ENCODE measurements at regions not wholly inside any gene's neighbourhood (a gene's known extent, or its start where the extent isn't known, plus 50 kb on each side); places are given as distances from the start of the nearest gene placed in this dataset.

GRCh38 chr14:56449670-56450213 is 129.9 kb upstream of the TMEM260 start:
- no CpG with 5 or more reads among the region's 2 CpGs for WGBS, 2 experiments (ENCODE audit: extremely low coverage in 2 of 2, insufficient read length in 1 of 2)
- dilution Hi-C loops (cut with HindIII; ENCODE audit: low sequenced_read_pairs, unreplicated experiment) = no loop called here
- peaks cover 2% of the 10 kb centered on the region; the same call in 1 of the 2 replicates for H3K9me3 ChIP-seq (ENCODE audit: control insufficient read depth, insufficient read depth, low read length)

More at GRCh38 chr14:56449670-56450213, 129.9 kb upstream of the TMEM260 start:
- Histone ChIP-seq H2BK120ac (ENCODE audit: low read depth, low read length) (no peak overlapping the region), H3K9ac (ENCODE audit: low read depth, low read length) (no peak overlapping the region), H3K23ac (ENCODE audit: low read depth, low read length) (no peak overlapping the region), H3K4me1 (ENCODE audit: control insufficient read depth, insufficient read depth, low read length) (no peaks in the 10 kb centered on the region), H2AK5ac (ENCODE audit: low read depth, low read length) (no peak overlapping the region), H2AK9ac (replicated peaks; ENCODE audit: low read depth, low read length, poor library complexity) (no peak overlapping the region), H3K56ac (ENCODE audit: extremely low read depth, insufficient read depth, low read length) (no peak overlapping the region), H3K36me3 (ENCODE audit: control insufficient read depth, insufficient read depth, low read length) (no peaks in the 10 kb centered on the region), H4K8ac (ENCODE audit: low read depth in 2 of 2, low read length in 2 of 2) (no peak overlapping the region), H4K20me1 (ENCODE audit: insufficient read depth, low read length) (no peaks in the 10 kb centered on the region), H3K4ac (ENCODE audit: low read depth, low read length) (no peak overlapping the region), H2BK20ac (ENCODE audit: low read depth, low read length) (no peak overlapping the region), H3K9me1 (ENCODE audit: insufficient read depth, low read length) (no peaks in the 10 kb centered on the region), H2AFZ (replicated peaks; ENCODE audit: low read length, poor library complexity) (no peak overlapping the region), H2BK15ac (ENCODE audit: low read depth, low read length) (no peak overlapping the region), H3K4me3 (ENCODE audit: insufficient read depth, low read depth, low read length) (no peak overlapping the region), H4K5ac (ENCODE audit: low read depth, low read length) (no peak overlapping the region), H3K4me2 (ENCODE audit: low read depth, low read length) (no peak overlapping the region), H3K27ac (ENCODE audit: insufficient read depth, low read length) (no peak overlapping the region), H3K14ac (replicated peaks; ENCODE audit: low read depth, low read length) (no peak overlapping the region), H3K27me3 (ENCODE audit: control insufficient read depth, insufficient read depth, low read length) (peaks cover 2% of the 10 kb centered on the region; the same call in 1 of the 2 replicates), H3K79me1 (ENCODE audit: low read depth in 1 of 2, low read length in 2 of 2) (no peaks in the 10 kb centered on the region), H2BK5ac (ENCODE audit: low read depth, low read length, poor library complexity, severe bottlenecking) (no peak overlapping the region), H3K18ac (ENCODE audit: low read depth, low read length) (no peak overlapping the region), H4K91ac (ENCODE audit: insufficient read depth, low read depth, low read length) (no peak overlapping the region)
- no peak for DNase-seq
- in situ Hi-C loops (cut with MboI; ENCODE audit: low sequenced_read_pairs) (no loop called here), intact Hi-C loops (cut with micrococcal nuclease) (no loop called here)
- TF ChIP-seq FOS (IDR thresholded peaks at IDR 0.05; ENCODE audit: low read depth, low read length) (no peak), MAFK (IDR thresholded peaks at IDR 0.05; ENCODE audit: low read depth, low read length) (peak; percentile 28; the same call in 1 of the 2 replicates)
- ChIA-PET POLR2A (ENCODE audit: unreplicated experiment) (no interaction called here), CTCF (interaction anchor here (0.6 to 1.4 kb wide), 2 partner anchors 11 to 15 kb away, joined by 3 read pairs; no protein-coding TSS in a partner anchor)
- ATAC-seq (ENCODE audit: low read depth) = no peak
- BruUV-seq (replicated peaks) = no TSS peak
